Hepatocyte (in vitro differentiated cells): ENCODE measurements at regions not wholly inside any gene's neighbourhood (a gene's known extent, or its start where the extent isn't known, plus 50 kb on each side); places are given as distances from the start of the nearest gene placed in this dataset.

Experiments used
- EZH2 ChIP-seq: fragments of 200-600 bp; sonication (generic); IDR thresholded peaks from 2 replicates; pipeline ENCODE4 v1.6.1; 2016; ENCODE audit warnings: antibody characterized with exemption, mild to moderate bottlenecking, borderline replicate concordance
- EZH2phosphoT487 ChIP-seq: fragments of 200-600 bp; sonication (generic); IDR thresholded peaks from one replicate; pipeline ENCODE4 v1.6.1; 2018; ENCODE audit warnings: antibody characterized with exemption, mild to moderate bottlenecking, low read depth, moderate library complexity; ENCODE audit not compliant: unreplicated experiment, severe bottlenecking

DNA sequence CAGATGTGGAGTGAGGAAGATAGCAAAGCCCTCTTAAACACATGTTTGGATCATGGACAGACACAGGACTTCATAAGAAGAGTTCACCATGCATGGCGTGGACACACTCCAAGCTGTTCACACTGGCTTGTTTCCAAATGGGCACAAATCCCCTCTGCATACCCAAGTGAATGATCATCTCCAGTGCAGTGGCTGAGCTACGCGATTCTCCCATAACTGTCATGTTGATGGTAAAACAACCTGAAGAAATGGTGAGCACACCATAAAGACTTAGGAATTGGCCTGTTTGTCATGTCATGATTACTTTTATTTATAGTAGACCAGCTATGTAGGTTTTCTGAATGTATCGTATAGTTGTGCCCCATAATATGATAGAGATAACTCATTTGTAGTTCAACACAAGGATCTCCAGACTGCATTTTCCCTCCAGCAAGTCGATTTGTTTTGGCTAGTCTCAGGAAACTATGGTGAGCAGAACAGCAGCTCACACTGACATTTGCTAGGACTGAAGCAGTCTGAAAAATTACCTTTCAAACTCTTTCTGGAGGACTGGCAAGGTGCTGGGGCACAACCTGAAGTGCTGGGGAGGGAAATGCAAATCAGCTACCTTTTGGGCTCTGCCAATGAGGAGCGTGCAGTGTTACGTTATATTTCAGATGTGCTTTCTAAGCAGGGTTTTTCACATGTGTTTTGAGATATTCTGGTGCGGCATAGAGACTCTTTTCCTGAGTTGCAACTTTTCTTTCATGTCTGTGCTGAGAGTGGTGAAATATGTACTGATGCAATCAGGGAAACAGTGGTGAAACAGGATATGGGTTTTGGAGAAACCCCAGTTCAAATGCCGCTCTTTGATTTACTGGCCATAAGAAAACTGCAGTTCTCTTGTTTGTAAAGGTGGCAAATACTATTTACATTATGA is 629.6 kb upstream of the DPP6 start:
- TF ChIP-seq EZH2phosphoT487 = no peak
- TF ChIP-seq EZH2 = no peak
